IMR-90 (cell line): ENCODE measurements at regions not wholly inside any gene's neighbourhood (a gene's known extent, or its start where the extent isn't known, plus 50 kb on each side); places are given as distances from the start of the nearest gene placed in this dataset.

ENCODE experiments used
- ATAC-seq: fragments of 200-7000 bp; cut with Tn5 transposase; 2 replicates; pipeline ENCODE4 v1.9.1; 2020; ENCODE audit warnings: low read depth, mild to moderate bottlenecking, moderate library complexity
- BruUV-seq: library from RNA; stranded (reverse); fragments of 400-500 nt; replicated peaks from 2 replicates; lab custom pipeline; 2021; lab: Mats Ljungman, UMichigan
- CTCF ChIA-PET: fragments of 300-600 bp; formaldehyde crosslinking; extraction: SDS; loops from one replicate; lab custom pipeline; 2021; ENCODE audit warnings: antibody characterized with exemption; lab: Yijun Ruan, JAX
- POLR2A ChIA-PET: fragments of 300-600 bp; sonication (Branson Sonifier 250); formaldehyde crosslinking; loops from one replicate; lab custom pipeline; 2022; ENCODE audit warnings: antibody characterized with exemption; ENCODE audit not compliant: unreplicated experiment; lab: Charles Lee
- DNase-seq: peaks from one replicate; pipeline ENCODE4 v3.0.0; 2013
- H2AFZ ChIP-seq: replicated peaks from 2 replicates; pipeline ENCODE3; 2013; ENCODE audit warnings: low read length, mild to moderate bottlenecking; ENCODE audit not compliant: poor library complexity
- H2AK5ac ChIP-seq: 2 replicates; pipeline ENCODE4 v1.6.1; 2013; ENCODE audit warnings: low read depth, low read length, inconsistent platforms
- H2AK9ac ChIP-seq: replicated peaks from 2 replicates; pipeline ENCODE3; 2013; ENCODE audit warnings: mild to moderate bottlenecking, low read depth, low read length, moderate library complexity; ENCODE audit not compliant: poor library complexity
- H2BK120ac ChIP-seq: 2 replicates; pipeline ENCODE4 v1.6.1; 2013; ENCODE audit warnings: low read depth, low read length, inconsistent platforms
- H2BK15ac ChIP-seq: 3 replicates; pipeline ENCODE4 v1.6.1; 2013; ENCODE audit warnings: low read depth, low read length, inconsistent platforms
- H2BK20ac ChIP-seq: 2 replicates; pipeline ENCODE4 v1.6.1; 2013; ENCODE audit warnings: low read depth, mild to moderate bottlenecking, inconsistent platforms, low read length, moderate library complexity
- H2BK5ac ChIP-seq: 2 replicates; pipeline ENCODE4 v1.6.1; 2013; ENCODE audit warnings: mild to moderate bottlenecking, low read depth, low read length, inconsistent platforms; ENCODE audit not compliant: poor library complexity, severe bottlenecking
- H3K14ac ChIP-seq: replicated peaks from 2 replicates; pipeline ENCODE4 v1.6.1; 2013; ENCODE audit warnings: low read depth, low read length, inconsistent platforms
- H3K18ac ChIP-seq: 2 replicates; pipeline ENCODE4 v1.6.1; 2013; ENCODE audit warnings: low read depth, low read length, control low read depth
- H3K23ac ChIP-seq: 2 replicates; pipeline ENCODE4 v1.6.1; 2013; ENCODE audit warnings: low read depth, low read length, inconsistent platforms
- H3K27ac ChIP-seq: 2 replicates; pipeline ENCODE4 v1.5.1; 2013; ENCODE audit warnings: mild to moderate bottlenecking, control low read depth, low read length; ENCODE audit not compliant: insufficient read depth
- H3K27me3 ChIP-seq: 2 replicates; pipeline ENCODE4 v1.6.1; 2013; ENCODE audit warnings: low read length; ENCODE audit not compliant: control insufficient read depth, insufficient read depth
- H3K36me3 ChIP-seq: 2 replicates; pipeline ENCODE4 v1.6.1; 2013; ENCODE audit warnings: low read length, mixed read lengths; ENCODE audit not compliant: control insufficient read depth, insufficient read depth
- H3K4ac ChIP-seq: 2 replicates; pipeline ENCODE4 v1.6.1; 2013; ENCODE audit warnings: low read depth, low read length, inconsistent platforms
- H3K4me1 ChIP-seq: 2 replicates; pipeline ENCODE4 v1.6.1; 2013; ENCODE audit warnings: low read length, mixed read lengths; ENCODE audit not compliant: control insufficient read depth, insufficient read depth
- H3K4me2 ChIP-seq: 2 replicates; pipeline ENCODE4 v1.6.1; 2013; ENCODE audit warnings: low read depth, mild to moderate bottlenecking, control low read depth, low read length, moderate library complexity
- H3K4me3 ChIP-seq: 2 replicates; pipeline ENCODE4 v1.5.1; 2013; ENCODE audit warnings: low read depth, mild to moderate bottlenecking, control low read depth, low read length, moderate library complexity; ENCODE audit not compliant: insufficient read depth
- H3K56ac ChIP-seq: 2 replicates; pipeline ENCODE4 v1.6.1; 2013; ENCODE audit warnings: low read length, inconsistent platforms; ENCODE audit not compliant: insufficient read depth; ENCODE audit errors: extremely low read depth
- H3K79me1 ChIP-seq, 2 experiments: 2 replicates each; pipeline ENCODE4 v1.6.1; 2013; ENCODE audit warnings: low read length in 2 of 2, inconsistent platforms in 1 of 2, low read depth in 1 of 2
- H3K9ac ChIP-seq: 2 replicates; pipeline ENCODE4 v1.6.1; 2013; ENCODE audit warnings: low read depth, low read length, control low read depth
- H3K9me1 ChIP-seq: 2 replicates; pipeline ENCODE4 v1.6.1; 2013; ENCODE audit warnings: low read length, inconsistent platforms; ENCODE audit not compliant: insufficient read depth
- H3K9me3 ChIP-seq: 2 replicates; pipeline ENCODE4 v1.6.1; 2013; ENCODE audit warnings: low read length; ENCODE audit not compliant: control insufficient read depth, insufficient read depth
- H4K20me1 ChIP-seq: 2 replicates; pipeline ENCODE4 v1.6.1; 2013; ENCODE audit warnings: low read length, inconsistent platforms; ENCODE audit not compliant: insufficient read depth
- H4K5ac ChIP-seq: 2 replicates; pipeline ENCODE4 v1.6.1; 2013; ENCODE audit warnings: mild to moderate bottlenecking, low read depth, low read length, control low read depth
- H4K8ac ChIP-seq, 2 experiments: 2 replicates each; pipeline ENCODE4 v1.6.1; 2013; ENCODE audit warnings: low read depth in 2 of 2, low read length in 2 of 2, control low read depth in 1 of 2, inconsistent platforms in 1 of 2
- H4K91ac ChIP-seq: 2 replicates; pipeline ENCODE4 v1.6.1; 2013; ENCODE audit warnings: low read depth, low read length, inconsistent platforms; ENCODE audit not compliant: insufficient read depth
- BHLHE40 ChIP-seq: fragments of 150-350 bp; IDR thresholded peaks from 2 replicates; pipeline ENCODE4 v1.6.1; 2016; ENCODE audit warnings: mild to moderate bottlenecking, low read depth, low read length
- WGBS, 2 experiments: methylation state at CpG; one replicate each; pipeline versions ENCODE4 v1.1.5 to v1.1.7; 2013; ENCODE audit warnings: missing lambda C conversion rate in 2 of 2; ENCODE audit not compliant: insufficient read length in 1 of 2; ENCODE audit errors: extremely low coverage in 2 of 2; 5-methylcytosine and 5-hydroxymethylcytosine counted together
- dilution Hi-C: fragments of 300-500 bp; cut with HindIII; formaldehyde crosslinking; loops from one replicate; pipeline ENCODE4 v1.14.3; 2018; ENCODE audit warnings: low sequenced_read_pairs; ENCODE audit not compliant: unreplicated experiment
- in situ Hi-C: fragments of 300-500 bp; cut with MboI; formaldehyde crosslinking; loops from 3 replicates; pipeline ENCODE4 v1.14.3; 2019; ENCODE audit warnings: low sequenced_read_pairs, inconsistent platforms, mixed read lengths
- intact Hi-C: fragments of 100-400 bp; cut with micrococcal nuclease; formaldehyde crosslinking; loops from 2 replicates; pipeline ENCODE4 v1.10.0; 2022

- no peak overlapping the region for H2BK120ac ChIP-seq
- no peaks in the 10 kb centered on the region for H3K9me3 ChIP-seq
- H3K27me3 ChIP-seq, result peaks cover 1% of the 10 kb centered on the region; the same call in 1 of the 2 replicates
- no peaks in the 10 kb centered on the region for H3K79me1 ChIP-seq
- H3K9ac ChIP-seq, result no peak overlapping the region
- no peaks in the 10 kb centered on the region for H3K4me1 ChIP-seq
- no peak overlapping the region for H4K8ac ChIP-seq
- CTCF ChIA-PET, result no interaction called here
- no peak overlapping the region for H4K5ac ChIP-seq
- H3K23ac ChIP-seq, result no peak overlapping the region
- no peak overlapping the region for H4K91ac ChIP-seq
- no peak overlapping the region for H2BK5ac ChIP-seq
- H2AFZ ChIP-seq, result no peak overlapping the region
- no peaks in the 10 kb centered on the region for H3K36me3 ChIP-seq
- H2AK9ac ChIP-seq, result no peak overlapping the region
- H3K27ac ChIP-seq, result no peak overlapping the region
- no peaks in the 10 kb centered on the region for H4K20me1 ChIP-seq
- H2AK5ac ChIP-seq, result no peak overlapping the region
- no peak overlapping the region for H3K14ac ChIP-seq
- H2BK20ac ChIP-seq, result no peak overlapping the region
- dilution Hi-C loops, result no loop called here
- TF ChIP-seq BHLHE40, result no peak
- H3K4me3 ChIP-seq, result no peak overlapping the region
- no peak overlapping the region for H3K4me2 ChIP-seq
- no peak for ATAC-seq
- H3K9me1 ChIP-seq, result no peaks in the 10 kb centered on the region
- H3K4ac ChIP-seq, result no peak overlapping the region
- POLR2A ChIA-PET, result no interaction called here
- intact Hi-C loops, result no loop called here
- BruUV-seq, result no TSS peak
- no peak for DNase-seq
- H3K18ac ChIP-seq, result no peak overlapping the region
- no peak overlapping the region for H2BK15ac ChIP-seq
- no peak overlapping the region for H3K56ac ChIP-seq
- in situ Hi-C loops, result no loop called here
- no CpG with 5 or more reads among the region's 2 CpGs for WGBS, 2 experiments
Measured at GRCh38 chr9:79912318-79913070, 340.7 kb downstream of the TLE4 start.
